GM12878 (cell line): ENCODE measurements at regions not wholly inside any gene's neighbourhood (a gene's known extent, or its start where the extent isn't known, plus 50 kb on each side); places are given as distances from the start of the nearest gene placed in this dataset.

Experiments
- ATAC-seq: fragments of 200-7000 bp; cut with Tn5 transposase; 3 replicates; pipeline ENCODE4 v1.9.1; 2020; ENCODE audit warnings: mild to moderate bottlenecking, moderate library complexity
- BruUV-seq: library from RNA; stranded (reverse); fragments of 400-500 nt; replicated peaks from 2 replicates; lab custom pipeline; 2021; lab: Mats Ljungman, UMichigan
- CTCF ChIA-PET: fragments of 300-600 bp; sonication (Branson Sonifier 250); formaldehyde crosslinking; extraction: SDS; loops from one replicate; lab custom pipeline; 2021; ENCODE audit warnings: inconsistent platforms; lab: Yijun Ruan, JAX
- POLR2A ChIA-PET: fragments of 350-600 bp; formaldehyde crosslinking; extraction: SDS; loops from one replicate; lab custom pipeline; 2021; ENCODE audit warnings: inconsistent platforms; lab: Charles Lee
- RAD21 ChIA-PET: fragments of 300-600 bp; sonication (Branson Sonifier 250); formaldehyde crosslinking; loops from one replicate; lab custom pipeline; 2023; ENCODE audit warnings: antibody characterized with exemption; ENCODE audit not compliant: unreplicated experiment; lab: Charles Lee
- SMC1A ChIA-PET: fragments of 300-600 bp; sonication (Branson Sonifier 250); formaldehyde crosslinking; loops from one replicate; lab custom pipeline; 2023; ENCODE audit not compliant: unreplicated experiment, uncharacterized antibody; lab: Charles Lee
- DNase-seq: peaks from one replicate; pipeline ENCODE4 v3.0.0-alpha.2; 2011; ENCODE audit warnings: low read depth, low spot score
- FAIRE-seq: peaks from 3 replicates; lab custom pipeline; 2011; peaks lifted over from hg19 to GRCh38; lab: Jason Lieb, UNC
- H2AFZ ChIP-seq: 2 replicates; pipeline ENCODE4 v1.6.0; 2011; ENCODE audit warnings: low read depth, low read length, control low read depth; ENCODE audit not compliant: control insufficient read depth
- H3K27ac ChIP-seq: 2 replicates; pipeline ENCODE4 v1.5.1; 2011; ENCODE audit warnings: control low read depth; ENCODE audit not compliant: control insufficient read depth, insufficient read depth
- H3K27me3 ChIP-seq, 2 experiments: replicated peaks in 1 of 2; 2 replicates each; pipeline versions ENCODE4 v1.6.0 to v1.6.1; 2011; ENCODE audit warnings: low read length in 1 of 2; ENCODE audit not compliant: control insufficient read depth in 2 of 2, insufficient read depth in 2 of 2
- H3K36me3 ChIP-seq, 2 experiments: 2 replicates each; pipeline ENCODE4 v1.5.1; 2011; ENCODE audit warnings: low read length in 1 of 2; ENCODE audit not compliant: control insufficient read depth in 2 of 2, insufficient read depth in 2 of 2
- H3K4me1 ChIP-seq: 2 replicates; pipeline ENCODE4 v1.6.1; 2011; ENCODE audit warnings: mild to moderate bottlenecking, low read length, moderate library complexity, mixed read lengths; ENCODE audit not compliant: control insufficient read depth, insufficient read depth
- H3K4me2 ChIP-seq: 2 replicates; pipeline ENCODE4 v1.6.0; 2011; ENCODE audit warnings: control low read depth; ENCODE audit not compliant: control insufficient read depth, insufficient read depth
- H3K4me3 ChIP-seq: fragments of 200-600 bp; sonication (generic); 2 replicates; pipeline ENCODE4 v1.5.1; 2016
- H3K79me2 ChIP-seq: 2 replicates; pipeline ENCODE4 v1.6.0; 2011; ENCODE audit warnings: low read length; ENCODE audit not compliant: control insufficient read depth, insufficient read depth
- H3K9ac ChIP-seq: 2 replicates; pipeline ENCODE4 v1.8.0; 2011; ENCODE audit warnings: low read length, control low read depth, mixed read lengths; ENCODE audit not compliant: control insufficient read depth, insufficient read depth
- H3K9me3 ChIP-seq: replicated peaks from 3 replicates; pipeline ENCODE4 v1.5.1; 2011; ENCODE audit warnings: mild to moderate bottlenecking, low read length; ENCODE audit not compliant: control insufficient read depth, insufficient read depth
- H4K20me1 ChIP-seq: 2 replicates; pipeline ENCODE4 v1.6.0; 2011; ENCODE audit not compliant: control insufficient read depth, insufficient read depth
- BMI1 ChIP-seq: fragments of 450-650 bp; IDR thresholded peaks from 2 replicates; pipeline ENCODE4 v1.6.1; 2016; ENCODE audit warnings: mild to moderate bottlenecking, moderate library complexity, borderline replicate concordance
- CHD1 ChIP-seq: IDR thresholded peaks from 2 replicates; pipeline ENCODE4 v1.6.1; 2012; ENCODE audit warnings: low read depth, low read length, improper control_type of control experiment
- CREB1 ChIP-seq: IDR thresholded peaks from 2 replicates; pipeline ENCODE4 v1.6.1; 2012; ENCODE audit warnings: low read depth, mild to moderate bottlenecking, inconsistent platforms
- HCFC1 ChIP-seq: fragments of 150-350 bp; IDR thresholded peaks from 2 replicates; pipeline ENCODE4 v1.6.1; 2014; ENCODE audit warnings: low read length
- PRDM15 ChIP-seq: fragments of 450-650 bp; formaldehyde crosslinking; IDR thresholded peaks from 2 replicates; pipeline ENCODE4 v1.4.0; 2020; ENCODE audit warnings: mild to moderate bottlenecking, moderate library complexity
- RAD21 ChIP-seq: IDR thresholded peaks from 2 replicates; pipeline ENCODE4 v1.6.1; 2011; ENCODE audit warnings: mild to moderate bottlenecking, low read depth, low read length, moderate library complexity; ENCODE audit not compliant: insufficient read depth
- RELB ChIP-seq: fragments of 450-650 bp; IDR thresholded peaks from 2 replicates; pipeline ENCODE4 v1.6.1; 2017; ENCODE audit warnings: low read depth, mild to moderate bottlenecking, moderate library complexity
- SIN3A ChIP-seq: IDR thresholded peaks from 2 replicates; pipeline ENCODE4 v1.6.1; 2012; ENCODE audit warnings: low read depth, low read length, improper control_type of control experiment
- TBL1XR1 ChIP-seq: IDR thresholded peaks from 2 replicates; pipeline ENCODE4 v1.6.1; 2012; ENCODE audit warnings: low read depth, low read length, improper control_type of control experiment
- ZBTB40 ChIP-seq: fragments of 450-650 bp; IDR thresholded peaks from 2 replicates; pipeline ENCODE4 v1.6.1; 2016; ENCODE audit warnings: mild to moderate bottlenecking, moderate library complexity, borderline replicate concordance
- ZNF274 ChIP-seq: IDR thresholded peaks from one replicate; pipeline ENCODE4 v1.8.0; 2011; ENCODE audit not compliant: insufficient read length, insufficient read depth
- WGBS: methylation state at CpG from one replicate; pipeline ENCODE4 v1.1.6; 2016; ENCODE audit warnings: low lambda C conversion rate; ENCODE audit not compliant: insufficient replicate concordance, insufficient coverage; ENCODE audit errors: missing lambda C conversion rate; 5-methylcytosine and 5-hydroxymethylcytosine counted together
- in situ Hi-C: fragments of 300-500 bp; cut with MboI; formaldehyde crosslinking; loops from 9 replicates; pipeline ENCODE4 v1.14.3; 2018; ENCODE audit warnings: mixed read lengths
- intact Hi-C: fragments of 100-400 bp; cut with micrococcal nuclease; formaldehyde crosslinking; loops from one replicate; pipeline ENCODE4 v1.14.2; 2022; ENCODE audit not compliant: unreplicated experiment
- TF ChIP-seq, protein P1 (sequence below), 3 experiments: IDR thresholded peaks in 2 of 3; conservative IDR thresholded peaks in 1 of 3; 2 replicates each; pipeline ENCODE4 v1.5.1; 2011; ENCODE audit warnings: low read depth in 3 of 3, low read length in 3 of 3, mild to moderate bottlenecking in 3 of 3, control low read depth in 2 of 3, moderate library complexity in 2 of 3, inconsistent platforms in 1 of 3, mixed read lengths in 1 of 3; ENCODE audit not compliant: control insufficient read depth in 2 of 3, insufficient read depth in 1 of 3; ENCODE audit errors: extremely low read depth in 1 of 3

DNA sequence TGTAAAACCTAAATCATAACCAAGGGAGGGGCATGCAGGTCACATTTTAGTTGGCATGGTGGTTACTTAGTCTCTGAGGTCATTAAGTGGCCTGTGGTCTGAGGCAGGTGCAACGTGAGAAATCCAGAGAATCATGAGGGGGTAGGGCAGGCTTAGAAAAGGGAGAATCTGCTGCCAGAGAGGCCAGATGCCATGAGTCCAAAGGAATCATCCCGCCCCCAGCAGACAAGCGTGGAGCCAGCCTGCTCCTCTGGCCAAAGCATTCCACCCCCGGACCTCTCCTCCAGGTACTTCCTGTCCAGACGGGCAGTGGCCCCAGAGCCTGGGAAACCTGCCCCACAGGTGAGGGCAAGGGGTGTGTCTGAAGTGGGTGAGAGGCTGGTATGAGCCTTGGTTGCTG is 196.4 kb upstream of the ZNF32 start (continued):
- no peak for TF ChIP-seq BMI1

- no peaks in the 10 kb centered on the region; a peak in 1 of 4 replicates for H3K27me3 ChIP-seq
- no peaks in the 10 kb centered on the region for H4K20me1 ChIP-seq
- CTCF ChIA-PET, result no interaction called here
- no peaks in the 10 kb centered on the region for H3K9me3 ChIP-seq
- H3K4me1 ChIP-seq, result no peaks in the 10 kb centered on the region; the same call in 1 of the 2 replicates
- no peak overlapping the region for H3K4me3 ChIP-seq
- H3K9ac ChIP-seq, result no peak overlapping the region
- POLR2A ChIA-PET, result no interaction called here
- SMC1A ChIA-PET, result no interaction called here
- no peak overlapping the region for H3K4me2 ChIP-seq
- intact Hi-C loops, result loop anchor here (10.0 kb wide), 1 partner anchor 149 kb away; no protein-coding TSS in a partner anchor
- H3K79me2 ChIP-seq, result no peaks in the 10 kb centered on the region
- no peak overlapping the region for H3K27ac ChIP-seq
- no TSS peak for BruUV-seq
- FAIRE-seq (no peak), DNase-seq (no peak), ATAC-seq (no peak)
- H3K36me3 ChIP-seq, result no peaks in the 10 kb centered on the region
- RAD21 ChIA-PET, result no interaction called here
- no peak overlapping the region for H2AFZ ChIP-seq
- WGBS, result 37% methylated on average over 4 of the region's 4 CpGs
- in situ Hi-C loops, result no loop called here
- TF ChIP-seq TBL1XR1 (no peak), CHD1 (no peak), SIN3A (no peak), ZNF274 (no peak), RELB (no peak), RAD21 (no peak), HCFC1 (no peak), CREB1 (no peak), ZBTB40 (no peak), PRDM15 (CRISPR knock-in tag) (no peak)
- TF ChIP-seq, protein P1, sequence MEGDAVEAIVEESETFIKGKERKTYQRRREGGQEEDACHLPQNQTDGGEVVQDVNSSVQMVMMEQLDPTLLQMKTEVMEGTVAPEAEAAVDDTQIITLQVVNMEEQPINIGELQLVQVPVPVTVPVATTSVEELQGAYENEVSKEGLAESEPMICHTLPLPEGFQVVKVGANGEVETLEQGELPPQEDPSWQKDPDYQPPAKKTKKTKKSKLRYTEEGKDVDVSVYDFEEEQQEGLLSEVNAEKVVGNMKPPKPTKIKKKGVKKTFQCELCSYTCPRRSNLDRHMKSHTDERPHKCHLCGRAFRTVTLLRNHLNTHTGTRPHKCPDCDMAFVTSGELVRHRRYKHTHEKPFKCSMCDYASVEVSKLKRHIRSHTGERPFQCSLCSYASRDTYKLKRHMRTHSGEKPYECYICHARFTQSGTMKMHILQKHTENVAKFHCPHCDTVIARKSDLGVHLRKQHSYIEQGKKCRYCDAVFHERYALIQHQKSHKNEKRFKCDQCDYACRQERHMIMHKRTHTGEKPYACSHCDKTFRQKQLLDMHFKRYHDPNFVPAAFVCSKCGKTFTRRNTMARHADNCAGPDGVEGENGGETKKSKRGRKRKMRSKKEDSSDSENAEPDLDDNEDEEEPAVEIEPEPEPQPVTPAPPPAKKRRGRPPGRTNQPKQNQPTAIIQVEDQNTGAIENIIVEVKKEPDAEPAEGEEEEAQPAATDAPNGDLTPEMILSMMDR (IDR thresholded peaks at IDR 0.05 in 2 of 3, conservative IDR thresholded peaks at IDR 0.05 in 1 of 3; ENCODE audit: control insufficient read depth in 2 of 3, extremely low read depth in 1 of 3, insufficient read depth in 1 of 3, low read depth in 3 of 3, low read length in 3 of 3), result no peak
Measured at GRCh38 chr10:43844221-43844620, 195.5 kb upstream of the ZNF32 start.
